ENCODE measurements at regions not wholly inside any gene's neighbourhood (a gene's known extent, or its start where the extent isn't known, plus 50 kb on each side); places are given as distances from the start of the nearest gene placed in this dataset.

DNA sequence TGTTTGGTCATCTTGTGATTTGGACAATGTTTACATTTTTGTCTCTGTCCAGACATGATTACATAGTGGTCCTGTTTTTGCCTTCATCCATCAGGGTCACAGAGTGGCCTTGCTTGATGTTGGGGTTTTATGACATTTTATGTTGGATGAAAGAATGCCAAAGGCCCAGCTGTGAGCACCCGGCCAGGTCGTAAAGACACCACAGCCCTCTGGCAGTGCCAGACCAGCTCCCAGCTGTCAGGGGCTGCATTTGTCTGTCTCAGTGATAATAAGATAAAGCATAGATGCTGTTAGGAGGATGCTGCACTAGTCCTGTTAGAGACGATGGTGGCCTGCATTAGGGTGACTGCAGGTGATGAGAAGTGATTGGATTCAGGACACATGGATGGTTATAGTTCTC is 117.5 kb downstream of the FAM174B start:
- no peak overlapping the region for H3K27ac Mint-ChIP-seq
- no peak for DNase-seq (ENCODE audit: low spot score in 2 of 2, unreplicated experiment in 2 of 2)
- no peak overlapping the region for H3K4me3 Mint-ChIP-seq
- H3K27me3 Mint-ChIP-seq (ENCODE audit: low read depth), result peaks cover 14% of the 10 kb centered on the region
- H3K9me3 Mint-ChIP-seq, result peaks cover 14% of the 10 kb centered on the region
- no peaks in the 10 kb centered on the region for H3K36me3 Mint-ChIP-seq
- no peaks in the 10 kb centered on the region for H3K4me1 Mint-ChIP-seq
- TF ChIP-seq, protein P1, sequence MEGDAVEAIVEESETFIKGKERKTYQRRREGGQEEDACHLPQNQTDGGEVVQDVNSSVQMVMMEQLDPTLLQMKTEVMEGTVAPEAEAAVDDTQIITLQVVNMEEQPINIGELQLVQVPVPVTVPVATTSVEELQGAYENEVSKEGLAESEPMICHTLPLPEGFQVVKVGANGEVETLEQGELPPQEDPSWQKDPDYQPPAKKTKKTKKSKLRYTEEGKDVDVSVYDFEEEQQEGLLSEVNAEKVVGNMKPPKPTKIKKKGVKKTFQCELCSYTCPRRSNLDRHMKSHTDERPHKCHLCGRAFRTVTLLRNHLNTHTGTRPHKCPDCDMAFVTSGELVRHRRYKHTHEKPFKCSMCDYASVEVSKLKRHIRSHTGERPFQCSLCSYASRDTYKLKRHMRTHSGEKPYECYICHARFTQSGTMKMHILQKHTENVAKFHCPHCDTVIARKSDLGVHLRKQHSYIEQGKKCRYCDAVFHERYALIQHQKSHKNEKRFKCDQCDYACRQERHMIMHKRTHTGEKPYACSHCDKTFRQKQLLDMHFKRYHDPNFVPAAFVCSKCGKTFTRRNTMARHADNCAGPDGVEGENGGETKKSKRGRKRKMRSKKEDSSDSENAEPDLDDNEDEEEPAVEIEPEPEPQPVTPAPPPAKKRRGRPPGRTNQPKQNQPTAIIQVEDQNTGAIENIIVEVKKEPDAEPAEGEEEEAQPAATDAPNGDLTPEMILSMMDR (IDR thresholded peaks at IDR 0.05; ENCODE audit: unreplicated experiment), result no peak

DNA sequence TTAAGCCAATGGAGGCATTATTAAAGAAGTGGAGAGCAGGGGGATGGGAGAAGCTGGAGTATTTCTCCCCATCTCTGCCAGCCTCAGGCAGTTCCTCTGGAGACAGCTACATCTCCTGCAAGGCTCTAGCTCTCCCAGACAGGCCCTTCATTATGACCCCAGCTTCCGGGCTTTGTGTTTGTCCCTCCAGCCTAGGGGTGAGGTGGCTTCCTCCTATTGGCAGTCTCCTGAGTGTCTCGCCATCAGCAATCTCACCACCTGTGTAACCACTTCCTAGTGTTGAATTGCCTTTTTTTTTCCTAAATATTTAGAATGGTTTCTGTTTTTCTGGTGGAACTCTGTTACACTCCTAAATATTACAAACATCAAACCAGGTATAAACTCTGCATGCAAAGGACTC is 122.3 kb downstream of the FAM174B start:
- Mint-ChIP-seq H3K36me3 (no peaks in the 10 kb centered on the region), H3K9me3 (peaks cover 22% of the 10 kb centered on the region), H3K4me1 (no peaks in the 10 kb centered on the region), H3K27me3 (ENCODE audit: low read depth) (peaks cover 44% of the 10 kb centered on the region), H3K4me3 (no peak overlapping the region), H3K27ac (no peak overlapping the region)
- no peak for DNase-seq (ENCODE audit: low spot score in 2 of 2, unreplicated experiment in 2 of 2)
- TF ChIP-seq, protein P1 (IDR thresholded peaks at IDR 0.05; ENCODE audit: unreplicated experiment), result no peak

- Mint-ChIP-seq H3K4me3 (no peak overlapping the region), H3K27me3 (ENCODE audit: low read depth) (peaks cover 44% of the 10 kb centered on the region), H3K27ac (no peak overlapping the region), H3K36me3 (no peaks in the 10 kb centered on the region), H3K9me3 (peaks cover 30% of the 10 kb centered on the region), H3K4me1 (no peaks in the 10 kb centered on the region)
- no peak for DNase-seq (ENCODE audit: low spot score in 2 of 2, unreplicated experiment in 2 of 2)
- TF ChIP-seq, protein P1 (IDR thresholded peaks at IDR 0.05; ENCODE audit: unreplicated experiment), result no peak
Observed at GRCh38 chr15:92531406-92531805, 124.2 kb downstream of the FAM174B start.

DNA sequence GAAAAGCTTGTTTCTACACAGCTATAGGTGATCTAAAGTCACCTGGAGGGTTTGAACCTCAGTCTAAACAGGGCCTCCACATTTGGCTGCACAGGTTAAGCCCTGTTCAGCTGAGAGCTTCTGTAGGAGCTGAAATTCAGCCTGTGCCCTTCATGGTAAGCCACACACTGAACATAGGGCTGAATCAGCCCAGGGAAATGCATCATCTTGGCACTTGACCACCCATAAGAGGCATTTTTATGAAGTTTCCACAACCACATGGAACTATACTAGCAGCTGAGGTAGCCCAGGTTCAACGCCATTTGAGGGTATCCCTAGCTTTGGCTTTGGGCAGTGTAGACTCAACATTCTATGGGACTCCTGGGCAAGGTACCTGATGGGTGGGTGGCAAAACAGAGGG is 126.8 kb downstream of the FAM174B start:
- Mint-ChIP-seq H3K36me3 (no peaks in the 10 kb centered on the region), H3K4me3 (no peak overlapping the region), H3K27ac (no peak overlapping the region), H3K27me3 (ENCODE audit: low read depth) (peaks cover 37% of the 10 kb centered on the region), H3K4me1 (peaks cover 13% of the 10 kb centered on the region), H3K9me3 (peaks cover 20% of the 10 kb centered on the region)
- DNase-seq (ENCODE audit: low spot score in 2 of 2, unreplicated experiment in 2 of 2), result no peak
- TF ChIP-seq, protein P1 (IDR thresholded peaks at IDR 0.05; ENCODE audit: unreplicated experiment), result no peak

DNA sequence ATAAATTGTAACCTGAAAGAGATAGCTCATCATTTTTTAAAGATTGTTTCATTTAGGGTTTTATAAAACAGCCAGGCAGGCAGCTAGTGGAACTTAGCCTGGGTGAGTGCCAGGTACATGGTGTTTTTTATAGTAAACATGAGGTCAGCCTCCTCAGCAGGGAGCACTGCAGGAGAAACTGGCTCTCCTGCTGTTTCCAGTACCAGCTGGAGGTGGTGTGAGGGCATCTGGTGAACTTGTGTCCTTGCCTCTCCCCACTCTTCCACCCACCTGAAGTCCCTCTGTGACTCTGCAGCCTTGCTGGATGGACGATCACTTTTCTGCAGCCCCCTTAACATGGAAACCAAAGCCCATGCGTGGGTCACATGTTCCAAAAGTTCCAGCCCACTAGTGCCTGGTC is 128.4 kb downstream of the FAM174B start:
- H3K4me1 Mint-ChIP-seq, result peaks cover 22% of the 10 kb centered on the region
- no peak overlapping the region for H3K27ac Mint-ChIP-seq
- TF ChIP-seq, protein P1 (IDR thresholded peaks at IDR 0.05; ENCODE audit: unreplicated experiment), result no peak

DNA sequence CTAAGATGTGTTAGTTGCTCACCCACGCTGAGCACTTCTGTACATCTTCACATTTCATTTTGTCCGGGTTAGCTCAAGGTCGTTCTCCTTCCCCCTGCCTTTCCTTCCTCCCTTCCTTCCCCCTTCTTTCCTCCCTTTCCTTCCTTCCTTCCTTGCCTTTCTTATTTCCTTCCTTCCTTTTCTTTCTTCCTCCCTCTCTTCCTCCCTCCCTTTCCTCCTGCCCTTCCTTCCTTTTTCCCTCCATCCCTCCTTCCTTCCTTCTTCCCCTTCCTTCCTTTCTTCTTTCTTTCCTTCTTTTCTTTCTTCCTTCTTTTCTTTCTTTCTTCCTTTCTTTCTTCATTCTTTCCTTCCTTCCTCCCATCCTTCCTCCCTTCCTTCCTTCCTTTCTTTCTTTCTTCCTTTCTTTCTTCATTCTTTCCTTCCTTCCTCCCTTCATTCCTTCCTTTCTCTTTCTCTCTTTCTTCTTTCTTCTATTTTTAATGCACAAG is 129.8 kb downstream of the FAM174B start:
- DNase-seq (ENCODE audit: low spot score in 2 of 2, unreplicated experiment in 2 of 2), result no peak
- peaks cover 26% of the 10 kb centered on the region for H3K4me1 Mint-ChIP-seq
- peaks cover 14% of the 10 kb centered on the region for H3K27me3 Mint-ChIP-seq (ENCODE audit: low read depth)
- TF ChIP-seq, protein P1 (IDR thresholded peaks at IDR 0.05; ENCODE audit: unreplicated experiment), result no peak
- H3K9me3 Mint-ChIP-seq, result peaks cover 20% of the 10 kb centered on the region
- H3K4me3 Mint-ChIP-seq, result no peak overlapping the region
- no peak overlapping the region for H3K27ac Mint-ChIP-seq
- no peaks in the 10 kb centered on the region for H3K36me3 Mint-ChIP-seq

More for the DNA sequence above, 128.4 kb downstream of the FAM174B start:
- Mint-ChIP-seq H3K27me3 (ENCODE audit: low read depth) (peaks cover 28% of the 10 kb centered on the region), H3K4me3 (no peak overlapping the region), H3K36me3 (no peaks in the 10 kb centered on the region), H3K9me3 (peaks cover 20% of the 10 kb centered on the region)
- DNase-seq (ENCODE audit: low spot score in 2 of 2, unreplicated experiment in 2 of 2), result no peak
